SK-N-SH (cell line): ENCODE measurements at regions not wholly inside any gene's neighbourhood (a gene's known extent, or its start where the extent isn't known, plus 50 kb on each side); places are given as distances from the start of the nearest gene placed in this dataset.

Source experiments
- CTCF ChIA-PET: fragments of 300-600, 350-600 bp; formaldehyde crosslinking; extraction: SDS; loops from one replicate; lab custom pipeline; 2021; lab: Yijun Ruan, JAX
- POLR2A ChIA-PET: fragments of 350-600 bp; sonication (Branson Sonifier 250); formaldehyde crosslinking; extraction: SDS; loops from one replicate; lab custom pipeline; 2020; ENCODE audit warnings: antibody characterized with exemption, inconsistent platforms; lab: Yijun Ruan, JAX
- DNase-seq: peaks from one replicate; pipeline ENCODE4 v3.0.0; 2012
- H2AFZ ChIP-seq: fragments of 200-600 bp; sonication (generic); 2 replicates; pipeline ENCODE4 v1.8.1; 2016; ENCODE audit warnings: antibody characterized with exemption, mild to moderate bottlenecking, low read depth
- H3F3A ChIP-seq: fragments of 200-600 bp; sonication (generic); replicated peaks from 2 replicates; pipeline ENCODE3; 2016; ENCODE audit warnings: antibody characterized with exemption, mild to moderate bottlenecking; ENCODE audit not compliant: insufficient read depth
- H3K27ac ChIP-seq, 2 experiments: fragments of 200-500 bp in 1 of 2; fragments of 200-600 bp in 1 of 2; sonication (Bioruptor generic) in 1 of 2; sonication (generic), shearing (Covaris generic) in 1 of 2; 2 replicates each; pipeline versions ENCODE4 v1.5.1 to v1.6.1; 2014 to 2016; ENCODE audit warnings: low read depth in 2 of 2, inconsistent platforms in 1 of 2, low read length in 1 of 2, mild to moderate bottlenecking in 1 of 2, mixed read lengths in 1 of 2
- H3K27me3 ChIP-seq: fragments of 200-600 bp; sonication (generic), shearing (Covaris generic); 2 replicates; pipeline ENCODE4 v1.6.1; 2016; ENCODE audit warnings: mixed run types; ENCODE audit not compliant: insufficient read depth
- H3K36me3 ChIP-seq, 2 experiments: fragments of 200-500 bp in 1 of 2; fragments of 200-600 bp in 1 of 2; sonication (Bioruptor generic) in 1 of 2; sonication (generic) in 1 of 2; replicated peaks in 1 of 2; 2 replicates each; pipeline versions ENCODE3 to v1.5.1; 2014 to 2016; ENCODE audit warnings: low read length in 1 of 2, mild to moderate bottlenecking in 1 of 2; ENCODE audit not compliant: insufficient read depth in 2 of 2, control insufficient read depth in 1 of 2
- H3K4me1 ChIP-seq, 2 experiments: fragments of 200-500 bp in 1 of 2; fragments of 200-600 bp in 1 of 2; sonication (Bioruptor generic) in 1 of 2; sonication (generic), shearing (Covaris generic) in 1 of 2; 2 replicates each; pipeline versions ENCODE4 v1.5.1 to v1.6.1; 2014 to 2016; ENCODE audit warnings: low read depth in 1 of 2, low read length in 1 of 2, mixed run types in 1 of 2; ENCODE audit not compliant: insufficient read depth in 2 of 2, control insufficient read depth in 1 of 2
- H3K4me2 ChIP-seq: fragments of 200-600 bp; sonication (generic), shearing (Covaris generic); 2 replicates; pipeline ENCODE4 v1.6.1; 2017; ENCODE audit warnings: mixed run types
- H3K4me3 ChIP-seq, 2 experiments: fragments of 200-500 bp in 1 of 2; fragments of 200-600 bp in 1 of 2; sonication (Bioruptor generic) in 1 of 2; sonication (generic), shearing (Covaris generic) in 1 of 2; 2 replicates each; pipeline versions ENCODE4 v1.5.1 to v1.8.1; 2014 to 2016; ENCODE audit warnings: low read depth in 2 of 2, inconsistent platforms in 1 of 2, low read length in 1 of 2, mild to moderate bottlenecking in 1 of 2, mixed read lengths in 1 of 2, moderate library complexity in 1 of 2
- H3K79me2 ChIP-seq: fragments of 200-600 bp; sonication (generic); 2 replicates; pipeline ENCODE4 v1.8.1; 2017; ENCODE audit warnings: mild to moderate bottlenecking; ENCODE audit not compliant: insufficient read depth
- H3K9ac ChIP-seq: fragments of 200-600 bp; sonication (generic); 2 replicates; pipeline ENCODE4 v1.6.1; 2017; ENCODE audit warnings: mixed run types
- H3K9me2 ChIP-seq: fragments of 200-600 bp; sonication (generic); 2 replicates; pipeline ENCODE4 v1.6.1; 2017; ENCODE audit warnings: mixed run types
- H3K9me3 ChIP-seq: fragments of 200-600 bp; sonication (generic); 2 replicates; pipeline ENCODE4 v1.6.1; 2017; ENCODE audit warnings: mixed run types, mild to moderate bottlenecking, moderate library complexity
- H4K20me1 ChIP-seq: fragments of 200-600 bp; sonication (generic); 2 replicates; pipeline ENCODE4 v1.6.1; 2017; ENCODE audit warnings: mild to moderate bottlenecking, mixed run types; ENCODE audit not compliant: insufficient read depth
- CHD2 ChIP-seq: fragments of 150-350 bp; IDR thresholded peaks from 2 replicates; pipeline ENCODE4 v1.6.1; 2018; ENCODE audit warnings: low read length; ENCODE audit not compliant: partially characterized antibody
- ELF1 ChIP-seq: IDR thresholded peaks from 2 replicates; pipeline ENCODE4 v1.4.0; 2012
- EZH2phosphoT487 ChIP-seq: fragments of 200-600 bp; sonication (generic); IDR thresholded peaks from 2 replicates; pipeline ENCODE4 v1.6.1; 2017; ENCODE audit warnings: low read depth, mixed run types, mild to moderate bottlenecking, antibody characterized with exemption, moderate library complexity, borderline replicate concordance
- FOSL2 ChIP-seq: IDR thresholded peaks from 2 replicates; pipeline ENCODE4 v1.4.0; 2012; ENCODE audit warnings: low read depth, mild to moderate bottlenecking, moderate library complexity, borderline replicate concordance
- FOXJ3 ChIP-seq: sonication (generic); formaldehyde crosslinking; IDR thresholded peaks from 2 replicates; pipeline ENCODE4 v1.5.1; 2020; ENCODE audit warnings: mild to moderate bottlenecking, missing genetic modification reagents
- GABPA ChIP-seq: IDR thresholded peaks from 2 replicates; pipeline ENCODE4 v1.4.0; 2012; ENCODE audit warnings: low read depth, mild to moderate bottlenecking
- GATA2 ChIP-seq: sonication (generic); formaldehyde crosslinking; IDR thresholded peaks from 2 replicates; pipeline ENCODE4 v1.5.0; 2020; ENCODE audit warnings: mild to moderate bottlenecking, missing genetic modification reagents
- RAD21 ChIP-seq: IDR thresholded peaks from 2 replicates; pipeline ENCODE4 v1.6.1; 2012; ENCODE audit warnings: mild to moderate bottlenecking, low read length
- RFX5 ChIP-seq: IDR thresholded peaks from 2 replicates; pipeline ENCODE4 v1.6.1; 2012; ENCODE audit warnings: mild to moderate bottlenecking, improper control_type of control experiment, low read length
- SIN3A ChIP-seq: IDR thresholded peaks from 2 replicates; pipeline ENCODE4 v1.6.1; 2012; ENCODE audit warnings: low read depth, mild to moderate bottlenecking, low read length, moderate library complexity, borderline replicate concordance
- YY1 ChIP-seq: IDR thresholded peaks from 2 replicates; pipeline ENCODE4 v1.4.0; 2012; ENCODE audit warnings: low read depth, mild to moderate bottlenecking
- WGBS: methylation state at CpG from one replicate; pipeline ENCODE4 v1.1.6; 2017; ENCODE audit warnings: low lambda C conversion rate; 5-methylcytosine and 5-hydroxymethylcytosine counted together
- TF ChIP-seq, protein P1 (sequence below): fragments of 150-350 bp; IDR thresholded peaks from 2 replicates; pipeline ENCODE4 v1.6.1; 2016; ENCODE audit warnings: mild to moderate bottlenecking, low read depth, low read length
- TF ChIP-seq, protein P2 (sequence below): IDR thresholded peaks from 2 replicates; pipeline ENCODE4 v1.4.0; 2012; ENCODE audit warnings: low read depth, borderline replicate concordance
- TF ChIP-seq, protein P3 (sequence below): IDR thresholded peaks from 2 replicates; pipeline ENCODE4; 2012
- TF ChIP-seq, protein P4 (sequence below): IDR thresholded peaks from 2 replicates; pipeline ENCODE4 v1.4.0; 2012; ENCODE audit warnings: low read depth
- TF ChIP-seq, protein P5 (sequence below): fragments of 200-600 bp; sonication (generic); IDR thresholded peaks from 2 replicates; pipeline ENCODE4 v1.6.1; 2017; ENCODE audit warnings: antibody characterized with exemption, mild to moderate bottlenecking, moderate library complexity
- TF ChIP-seq, protein P6 (sequence below): IDR thresholded peaks from 2 replicates; pipeline ENCODE4 v1.4.0; 2012; ENCODE audit warnings: low read depth, borderline replicate concordance
- TF ChIP-seq, protein P7 (sequence below): fragments of 150-350 bp; IDR thresholded peaks from 2 replicates; pipeline ENCODE4 v1.6.1; 2017; ENCODE audit warnings: antibody characterized with exemption, low read length, low read depth, borderline replicate concordance

DNA sequence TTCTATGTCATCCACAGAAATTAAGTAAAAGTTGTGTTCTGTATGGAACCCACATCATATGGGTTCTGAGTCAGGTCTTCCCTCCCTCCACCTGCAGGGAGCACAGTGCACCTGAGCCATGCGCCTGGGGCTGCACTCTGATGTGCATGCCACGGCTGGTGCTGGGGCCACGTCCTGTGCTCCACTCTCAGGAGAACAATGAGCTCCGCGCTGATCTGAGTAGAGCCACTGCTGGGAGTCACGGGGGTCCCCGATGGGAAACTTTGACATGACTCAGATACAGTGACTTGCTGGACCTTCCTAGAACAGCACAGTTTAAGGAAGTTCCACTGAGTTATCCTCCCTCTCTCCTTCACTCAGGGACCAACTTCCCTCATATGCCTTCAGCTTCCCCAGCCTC, 683.4 kb downstream of the TMEM121 start:
- no peaks in the 10 kb centered on the region for H3K36me3 ChIP-seq
- ChIA-PET POLR2A (no interaction called here), CTCF (interaction anchor here (1.5 kb wide), 1 partner anchor 9 kb away, joined by 7 read pairs; no protein-coding TSS in a partner anchor)
- H3K27me3 ChIP-seq, result peaks cover 13% of the 10 kb centered on the region; the same call in 1 of the 2 replicates
- H3K9ac ChIP-seq, result no peak overlapping the region
- TF ChIP-seq, protein P1, sequence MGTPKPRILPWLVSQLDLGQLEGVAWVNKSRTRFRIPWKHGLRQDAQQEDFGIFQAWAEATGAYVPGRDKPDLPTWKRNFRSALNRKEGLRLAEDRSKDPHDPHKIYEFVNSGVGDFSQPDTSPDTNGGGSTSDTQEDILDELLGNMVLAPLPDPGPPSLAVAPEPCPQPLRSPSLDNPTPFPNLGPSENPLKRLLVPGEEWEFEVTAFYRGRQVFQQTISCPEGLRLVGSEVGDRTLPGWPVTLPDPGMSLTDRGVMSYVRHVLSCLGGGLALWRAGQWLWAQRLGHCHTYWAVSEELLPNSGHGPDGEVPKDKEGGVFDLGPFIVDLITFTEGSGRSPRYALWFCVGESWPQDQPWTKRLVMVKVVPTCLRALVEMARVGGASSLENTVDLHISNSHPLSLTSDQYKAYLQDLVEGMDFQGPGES, result no peak
- TF ChIP-seq, protein P2, sequence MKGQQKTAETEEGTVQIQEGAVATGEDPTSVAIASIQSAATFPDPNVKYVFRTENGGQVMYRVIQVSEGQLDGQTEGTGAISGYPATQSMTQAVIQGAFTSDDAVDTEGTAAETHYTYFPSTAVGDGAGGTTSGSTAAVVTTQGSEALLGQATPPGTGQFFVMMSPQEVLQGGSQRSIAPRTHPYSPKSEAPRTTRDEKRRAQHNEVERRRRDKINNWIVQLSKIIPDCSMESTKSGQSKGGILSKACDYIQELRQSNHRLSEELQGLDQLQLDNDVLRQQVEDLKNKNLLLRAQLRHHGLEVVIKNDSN, result no peak
- TF ChIP-seq FOXJ3 (no peak), SIN3A (no peak), YY1 (no peak), ELF1 (no peak), RFX5 (no peak)
- TF ChIP-seq, protein P3, sequence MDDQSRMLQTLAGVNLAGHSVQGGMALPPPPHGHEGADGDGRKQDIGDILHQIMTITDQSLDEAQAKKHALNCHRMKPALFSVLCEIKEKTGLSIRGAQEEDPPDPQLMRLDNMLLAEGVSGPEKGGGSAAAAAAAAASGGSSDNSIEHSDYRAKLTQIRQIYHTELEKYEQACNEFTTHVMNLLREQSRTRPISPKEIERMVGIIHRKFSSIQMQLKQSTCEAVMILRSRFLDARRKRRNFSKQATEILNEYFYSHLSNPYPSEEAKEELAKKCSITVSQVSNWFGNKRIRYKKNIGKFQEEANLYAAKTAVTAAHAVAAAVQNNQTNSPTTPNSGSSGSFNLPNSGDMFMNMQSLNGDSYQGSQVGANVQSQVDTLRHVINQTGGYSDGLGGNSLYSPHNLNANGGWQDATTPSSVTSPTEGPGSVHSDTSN, result no peak
- H3K4me3 ChIP-seq, result no peak overlapping the region
- no peak for DNase-seq
- no peaks in the 10 kb centered on the region for H4K20me1 ChIP-seq
- no peaks in the 10 kb centered on the region for H3K79me2 ChIP-seq
- no peaks in the 10 kb centered on the region for H3F3A ChIP-seq
- H3K9me2 ChIP-seq, result no peaks in the 10 kb centered on the region
- 0% methylated on average over 5 of the region's 7 CpGs for WGBS
- no peak overlapping the region for H2AFZ ChIP-seq
- no peaks in the 10 kb centered on the region for H3K9me3 ChIP-seq
- H3K4me2 ChIP-seq, result no peak overlapping the region
- H3K4me1 ChIP-seq, result no peaks in the 10 kb centered on the region
- H3K27ac ChIP-seq, result no peak overlapping the region

DNA sequence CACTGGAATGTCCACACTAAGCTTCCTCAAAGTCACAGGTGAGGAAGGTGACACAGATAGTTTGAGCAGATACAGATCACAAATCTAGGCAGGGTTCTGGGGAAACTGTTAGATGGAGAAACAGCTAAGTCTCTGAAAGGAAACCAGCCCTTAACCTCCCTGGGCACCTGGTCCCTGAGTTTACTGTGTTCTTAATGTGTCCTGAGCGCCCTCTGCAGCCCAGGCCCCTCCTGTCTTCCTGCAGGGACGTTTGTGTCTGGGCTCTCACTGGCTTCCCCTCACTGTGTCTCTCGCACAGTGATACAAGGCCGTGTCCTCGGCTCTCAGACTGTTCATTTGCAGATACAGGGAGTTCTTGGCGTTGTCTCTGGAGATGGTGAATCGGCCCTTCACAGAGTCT, 684.3 kb downstream of the TMEM121 start:
- CTCF ChIA-PET, result interaction anchor here (1.1 to 1.5 kb wide), 2 partner anchors 10 to 12 kb away, joined by 3 to 7 read pairs; no protein-coding TSS in a partner anchor
- WGBS, result 5% methylated on average over 7 of the region's 7 CpGs
- no peak overlapping the region for H3K9ac ChIP-seq
- TF ChIP-seq, protein P4, sequence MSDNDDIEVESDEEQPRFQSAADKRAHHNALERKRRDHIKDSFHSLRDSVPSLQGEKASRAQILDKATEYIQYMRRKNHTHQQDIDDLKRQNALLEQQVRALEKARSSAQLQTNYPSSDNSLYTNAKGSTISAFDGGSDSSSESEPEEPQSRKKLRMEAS, result no peak
- TF ChIP-seq GABPA (no peak), GATA2 (CRISPR knock-in tag) (no peak), SIN3A (no peak), FOXJ3 (no peak), FOSL2 (no peak), EZH2phosphoT487 (no peak), CHD2 (no peak), RAD21 (no peak)
- TF ChIP-seq, protein P5, sequence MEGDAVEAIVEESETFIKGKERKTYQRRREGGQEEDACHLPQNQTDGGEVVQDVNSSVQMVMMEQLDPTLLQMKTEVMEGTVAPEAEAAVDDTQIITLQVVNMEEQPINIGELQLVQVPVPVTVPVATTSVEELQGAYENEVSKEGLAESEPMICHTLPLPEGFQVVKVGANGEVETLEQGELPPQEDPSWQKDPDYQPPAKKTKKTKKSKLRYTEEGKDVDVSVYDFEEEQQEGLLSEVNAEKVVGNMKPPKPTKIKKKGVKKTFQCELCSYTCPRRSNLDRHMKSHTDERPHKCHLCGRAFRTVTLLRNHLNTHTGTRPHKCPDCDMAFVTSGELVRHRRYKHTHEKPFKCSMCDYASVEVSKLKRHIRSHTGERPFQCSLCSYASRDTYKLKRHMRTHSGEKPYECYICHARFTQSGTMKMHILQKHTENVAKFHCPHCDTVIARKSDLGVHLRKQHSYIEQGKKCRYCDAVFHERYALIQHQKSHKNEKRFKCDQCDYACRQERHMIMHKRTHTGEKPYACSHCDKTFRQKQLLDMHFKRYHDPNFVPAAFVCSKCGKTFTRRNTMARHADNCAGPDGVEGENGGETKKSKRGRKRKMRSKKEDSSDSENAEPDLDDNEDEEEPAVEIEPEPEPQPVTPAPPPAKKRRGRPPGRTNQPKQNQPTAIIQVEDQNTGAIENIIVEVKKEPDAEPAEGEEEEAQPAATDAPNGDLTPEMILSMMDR, result no peak
- TF ChIP-seq, protein P2, result no peak
- TF ChIP-seq, protein P6, sequence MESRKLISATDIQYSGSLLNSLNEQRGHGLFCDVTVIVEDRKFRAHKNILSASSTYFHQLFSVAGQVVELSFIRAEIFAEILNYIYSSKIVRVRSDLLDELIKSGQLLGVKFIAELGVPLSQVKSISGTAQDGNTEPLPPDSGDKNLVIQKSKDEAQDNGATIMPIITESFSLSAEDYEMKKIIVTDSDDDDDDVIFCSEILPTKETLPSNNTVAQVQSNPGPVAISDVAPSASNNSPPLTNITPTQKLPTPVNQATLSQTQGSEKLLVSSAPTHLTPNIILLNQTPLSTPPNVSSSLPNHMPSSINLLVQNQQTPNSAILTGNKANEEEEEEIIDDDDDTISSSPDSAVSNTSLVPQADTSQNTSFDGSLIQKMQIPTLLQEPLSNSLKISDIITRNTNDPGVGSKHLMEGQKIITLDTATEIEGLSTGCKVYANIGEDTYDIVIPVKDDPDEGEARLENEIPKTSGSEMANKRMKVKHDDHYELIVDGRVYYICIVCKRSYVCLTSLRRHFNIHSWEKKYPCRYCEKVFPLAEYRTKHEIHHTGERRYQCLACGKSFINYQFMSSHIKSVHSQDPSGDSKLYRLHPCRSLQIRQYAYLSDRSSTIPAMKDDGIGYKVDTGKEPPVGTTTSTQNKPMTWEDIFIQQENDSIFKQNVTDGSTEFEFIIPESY, result no peak
- TF ChIP-seq, protein P7, sequence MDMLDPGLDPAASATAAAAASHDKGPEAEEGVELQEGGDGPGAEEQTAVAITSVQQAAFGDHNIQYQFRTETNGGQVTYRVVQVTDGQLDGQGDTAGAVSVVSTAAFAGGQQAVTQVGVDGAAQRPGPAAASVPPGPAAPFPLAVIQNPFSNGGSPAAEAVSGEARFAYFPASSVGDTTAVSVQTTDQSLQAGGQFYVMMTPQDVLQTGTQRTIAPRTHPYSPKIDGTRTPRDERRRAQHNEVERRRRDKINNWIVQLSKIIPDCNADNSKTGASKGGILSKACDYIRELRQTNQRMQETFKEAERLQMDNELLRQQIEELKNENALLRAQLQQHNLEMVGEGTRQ, result no peak

More for the DNA sequence above, 684.3 kb downstream of the TMEM121 start:
- H3K4me1 ChIP-seq, result no peaks in the 10 kb centered on the region
- H2AFZ ChIP-seq, result no peak overlapping the region
- H3K27me3 ChIP-seq, result peaks cover 6% of the 10 kb centered on the region; the same call in 1 of the 2 replicates
- H3K27ac ChIP-seq, result no peak overlapping the region
- H3K79me2 ChIP-seq, result no peaks in the 10 kb centered on the region
- no peaks in the 10 kb centered on the region for H3K9me2 ChIP-seq
- no peak overlapping the region for H3K4me2 ChIP-seq
- H3K36me3 ChIP-seq, result no peaks in the 10 kb centered on the region
- no peaks in the 10 kb centered on the region for H4K20me1 ChIP-seq
- H3F3A ChIP-seq, result no peaks in the 10 kb centered on the region
- H3K9me3 ChIP-seq, result no peaks in the 10 kb centered on the region
- no peak overlapping the region for H3K4me3 ChIP-seq
- no peak for DNase-seq
- POLR2A ChIA-PET, result no interaction called here
